Fibroblast of lung (primary cell): ENCODE measurements at regions not wholly inside any gene's neighbourhood (a gene's known extent, or its start where the extent isn't known, plus 50 kb on each side); places are given as distances from the start of the nearest gene placed in this dataset.

Experiments
- EZH2 ChIP-seq: IDR thresholded peaks from 2 replicates; pipeline ENCODE4 v1.5.1; 2012; ENCODE audit warnings: low read length, control low read depth, mild to moderate bottlenecking; ENCODE audit errors: missing control alignments
- TF ChIP-seq, protein P1 (sequence below), 2 donors: IDR thresholded peaks in 1 of 2; conservative IDR thresholded peaks in 1 of 2; 1 replicate in 1 of 2; 2 replicates in 1 of 2; pipeline ENCODE4 v1.5.1; 2011 to 2012; ENCODE audit warnings: low read length in 2 of 2, control low read depth in 1 of 2, inconsistent platforms in 1 of 2, low read depth in 1 of 2, mild to moderate bottlenecking in 1 of 2

DNA sequence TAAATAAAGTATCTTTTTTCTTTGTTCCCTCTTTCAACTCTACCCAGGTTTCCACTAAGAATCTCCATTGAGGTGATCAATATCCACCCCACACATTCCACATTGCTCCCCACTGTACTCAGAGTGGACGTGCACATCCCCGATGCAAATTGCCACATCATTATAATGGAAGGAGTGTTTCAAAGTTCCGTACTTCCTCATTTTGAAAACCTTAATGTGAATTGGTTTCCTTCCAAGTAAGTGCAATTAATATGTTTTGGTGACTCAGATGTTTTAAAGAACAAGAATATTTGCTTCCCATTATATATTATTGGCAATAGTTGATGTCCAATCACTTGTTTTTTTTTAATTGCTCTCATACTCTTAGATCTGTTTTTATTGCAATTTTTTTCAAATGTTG is 463.6 kb downstream of the HACE1 start:
- TF ChIP-seq, protein P1, sequence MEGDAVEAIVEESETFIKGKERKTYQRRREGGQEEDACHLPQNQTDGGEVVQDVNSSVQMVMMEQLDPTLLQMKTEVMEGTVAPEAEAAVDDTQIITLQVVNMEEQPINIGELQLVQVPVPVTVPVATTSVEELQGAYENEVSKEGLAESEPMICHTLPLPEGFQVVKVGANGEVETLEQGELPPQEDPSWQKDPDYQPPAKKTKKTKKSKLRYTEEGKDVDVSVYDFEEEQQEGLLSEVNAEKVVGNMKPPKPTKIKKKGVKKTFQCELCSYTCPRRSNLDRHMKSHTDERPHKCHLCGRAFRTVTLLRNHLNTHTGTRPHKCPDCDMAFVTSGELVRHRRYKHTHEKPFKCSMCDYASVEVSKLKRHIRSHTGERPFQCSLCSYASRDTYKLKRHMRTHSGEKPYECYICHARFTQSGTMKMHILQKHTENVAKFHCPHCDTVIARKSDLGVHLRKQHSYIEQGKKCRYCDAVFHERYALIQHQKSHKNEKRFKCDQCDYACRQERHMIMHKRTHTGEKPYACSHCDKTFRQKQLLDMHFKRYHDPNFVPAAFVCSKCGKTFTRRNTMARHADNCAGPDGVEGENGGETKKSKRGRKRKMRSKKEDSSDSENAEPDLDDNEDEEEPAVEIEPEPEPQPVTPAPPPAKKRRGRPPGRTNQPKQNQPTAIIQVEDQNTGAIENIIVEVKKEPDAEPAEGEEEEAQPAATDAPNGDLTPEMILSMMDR (conservative IDR thresholded peaks at IDR 0.05 in 1 of 2, IDR thresholded peaks at IDR 0.05 in 1 of 2; ENCODE audit: low read depth in 1 of 2, low read length in 2 of 2): no peak
- no peak for TF ChIP-seq EZH2
